Panc1 (cell line): ENCODE measurements at regions not wholly inside any gene's neighbourhood (a gene's known extent, or its start where the extent isn't known, plus 50 kb on each side); places are given as distances from the start of the nearest gene placed in this dataset.

ENCODE experiments used
- ATAC-seq: fragments of 200-7000 bp; cut with Tn5 transposase; 2 replicates; pipeline ENCODE4 v1.9.1; 2020; ENCODE audit warnings: mild to moderate bottlenecking, moderate library complexity
- BruUV-seq: library from RNA; stranded (reverse); fragments of 400-500 nt; replicated peaks from 2 replicates; lab custom pipeline; 2021; lab: Mats Ljungman, UMichigan
- CTCF ChIA-PET: fragments of 300-600 bp; sonication (Branson Sonifier 250); formaldehyde crosslinking; loops from one replicate; lab custom pipeline; 2022; ENCODE audit warnings: antibody characterized with exemption; lab: Charles Lee
- POLR2A ChIA-PET: fragments of 300-600 bp; sonication (Branson Sonifier 250); formaldehyde crosslinking; loops from one replicate; lab custom pipeline; 2022; ENCODE audit warnings: antibody characterized with exemption; lab: Charles Lee
- DNase-seq: peaks from one replicate; pipeline ENCODE4 v3.0.0-alpha.2; 2010; ENCODE audit warnings: low read depth, low spot score
- H3K27ac ChIP-seq: 2 replicates; pipeline ENCODE4 v1.5.1; 2011; ENCODE audit warnings: mild to moderate bottlenecking, low read length, inconsistent platforms
- H3K27me3 ChIP-seq: fragments of 200-500 bp; sonication (Bioruptor generic); 2 replicates; pipeline ENCODE4 v1.6.0; 2014; ENCODE audit warnings: low read length, inconsistent platforms; ENCODE audit not compliant: control insufficient read depth, insufficient read depth
- H3K36me3 ChIP-seq: fragments of 200-500 bp; sonication (Bioruptor generic); 2 replicates; pipeline ENCODE4 v1.5.1; 2014; ENCODE audit warnings: inconsistent platforms, mild to moderate bottlenecking, low read length, moderate library complexity; ENCODE audit not compliant: control insufficient read depth, insufficient read depth
- H3K4me1 ChIP-seq: 2 replicates; pipeline ENCODE4 v1.5.1; 2011; ENCODE audit warnings: inconsistent platforms, mild to moderate bottlenecking, low read length, moderate library complexity; ENCODE audit not compliant: control insufficient read depth, insufficient read depth
- H3K4me3 ChIP-seq, 2 experiments: 2 replicates each; pipeline ENCODE4 v1.5.1; 2011 to 2012; ENCODE audit warnings: low read depth in 2 of 2, low read length in 2 of 2, mild to moderate bottlenecking in 2 of 2, inconsistent platforms in 1 of 2, moderate library complexity in 1 of 2
- H3K9me3 ChIP-seq: fragments of 200-500 bp; sonication (Bioruptor generic); 2 replicates; pipeline ENCODE4 v1.5.1; 2014; ENCODE audit warnings: low read depth, mild to moderate bottlenecking, inconsistent platforms, low read length, moderate library complexity; ENCODE audit not compliant: control insufficient read depth, insufficient read depth
- CTCF ChIP-seq: fragments of 450-650 bp; IDR thresholded peaks from 2 replicates; pipeline ENCODE4 v1.5.1; 2017; ENCODE audit warnings: mild to moderate bottlenecking
- POLR2AphosphoS5 ChIP-seq: IDR thresholded peaks from 2 replicates; pipeline ENCODE4 v1.6.1; 2012; ENCODE audit warnings: mild to moderate bottlenecking, low read depth, low read length, moderate library complexity
- REST ChIP-seq, 2 experiments: IDR thresholded peaks; 2 replicates each; pipeline ENCODE4 v1.6.1; 2011 to 2012; ENCODE audit warnings: low read depth in 2 of 2, control low read depth in 1 of 2, low read length in 1 of 2, mild to moderate bottlenecking in 1 of 2, moderate library complexity in 1 of 2; ENCODE audit not compliant: insufficient read depth in 1 of 2
- SIN3A ChIP-seq: IDR thresholded peaks from 2 replicates; pipeline ENCODE4 v1.6.1; 2012; ENCODE audit warnings: low read depth, mild to moderate bottlenecking, low read length, moderate library complexity, borderline replicate concordance; ENCODE audit not compliant: insufficient read depth
- TCF7L2 ChIP-seq: IDR thresholded peaks from 2 replicates; pipeline ENCODE4 v1.6.1; 2011; ENCODE audit warnings: mild to moderate bottlenecking, low read depth, low read length, inconsistent platforms
- in situ Hi-C: cut with HindIII; loops from 2 replicates; pipeline ENCODE4 v1.10.0; 2016; ENCODE audit warnings: low sequenced_read_pairs, low pct_unique_long_range_greater_than_20kb
- intact Hi-C: fragments of 100-400 bp; cut with micrococcal nuclease; formaldehyde crosslinking; loops from one replicate; pipeline ENCODE4 v1.10.0; 2022; ENCODE audit not compliant: unreplicated experiment

GRCh38 chr16:6916946-6917345 lies 415.7 kb upstream of the RBFOX1 start:
- TF ChIP-seq CTCF (no peak), SIN3A (no peak), TCF7L2 (no peak), POLR2AphosphoS5 (no peak), REST (IDR thresholded peaks at IDR 0.05; ENCODE audit: insufficient read depth in 1 of 2, low read depth in 2 of 2, low read length in 1 of 2) (no peak)
- ATAC-seq, result no peak
- in situ Hi-C loops (no loop called here), intact Hi-C loops (no loop called here)
- POLR2A ChIA-PET, result no interaction called here
- Histone ChIP-seq H3K4me3 (no peak overlapping the region), H3K36me3 (no peaks in the 10 kb centered on the region), H3K27me3 (no peaks in the 10 kb centered on the region), H3K4me1 (no peaks in the 10 kb centered on the region), H3K27ac (no peak overlapping the region), H3K9me3 (no peaks in the 10 kb centered on the region)
- no peak for DNase-seq
- no TSS peak for BruUV-seq
- CTCF ChIA-PET, result no interaction called here

- ChIA-PET POLR2A (no interaction called here), CTCF (no interaction called here)
- no peak overlapping the region for H3K27ac ChIP-seq
- no peak overlapping the region for H3K4me3 ChIP-seq
- intact Hi-C loops (no loop called here), in situ Hi-C loops (no loop called here)
- H3K9me3 ChIP-seq, result no peaks in the 10 kb centered on the region
- H3K36me3 ChIP-seq, result no peaks in the 10 kb centered on the region
- ATAC-seq (no peak), DNase-seq (no peak)
- H3K27me3 ChIP-seq, result no peaks in the 10 kb centered on the region
- H3K4me1 ChIP-seq, result no peaks in the 10 kb centered on the region
- BruUV-seq, result no TSS peak
- TF ChIP-seq TCF7L2 (no peak), POLR2AphosphoS5 (no peak), REST (IDR thresholded peaks at IDR 0.05; ENCODE audit: insufficient read depth in 1 of 2, low read depth in 2 of 2, low read length in 1 of 2) (no peak), CTCF (no peak), SIN3A (no peak)
Observed at GRCh38 chr16:6913566-6913965, 419.1 kb upstream of the RBFOX1 start.
